MCF 10A (cell line): ENCODE measurements at regions not wholly inside any gene's neighbourhood (a gene's known extent, or its start where the extent isn't known, plus 50 kb on each side); places are given as distances from the start of the nearest gene placed in this dataset.

Experiments
- BruUV-seq: library from RNA; stranded (reverse); fragments of 400-500 nt; replicated peaks from 2 replicates; lab custom pipeline; 2021; lab: Mats Ljungman, UMichigan
- CTCF ChIA-PET: fragments of 300-600 bp; sonication (Branson Sonifier 250); formaldehyde crosslinking; extraction: SDS; loops from one replicate; lab custom pipeline; 2021; ENCODE audit warnings: antibody characterized with exemption, inconsistent platforms; lab: Yijun Ruan, JAX
- POLR2A ChIA-PET: fragments of 300-600, 350-650 bp; sonication (Branson Sonifier 250); formaldehyde crosslinking; extraction: SDS; loops from one replicate; lab custom pipeline; 2020; ENCODE audit warnings: antibody characterized with exemption, inconsistent platforms; lab: Yijun Ruan, JAX
- DNase-seq: peaks from one replicate; pipeline ENCODE4 v3.0.0-alpha.2; 2018; ENCODE audit not compliant: unreplicated experiment
- H3K27ac Mint-ChIP-seq: one replicate; pipeline ENCODE4 v1.8.0; 2022; ENCODE audit warnings: mild to moderate bottlenecking, low read depth, mixed read lengths; ENCODE audit not compliant: unreplicated experiment
- H3K27me3 Mint-ChIP-seq: one replicate; pipeline ENCODE4 v1.8.0; 2022; ENCODE audit warnings: mixed read lengths; ENCODE audit not compliant: insufficient read depth, unreplicated experiment
- H3K36me3 Mint-ChIP-seq: one replicate; pipeline ENCODE4 v1.8.0; 2022; ENCODE audit warnings: mild to moderate bottlenecking, moderate library complexity, mixed read lengths; ENCODE audit not compliant: insufficient read depth, unreplicated experiment
- H3K4me1 Mint-ChIP-seq: one replicate; pipeline ENCODE4 v1.8.0; 2022; ENCODE audit warnings: mixed read lengths; ENCODE audit not compliant: insufficient read depth, unreplicated experiment
- H3K4me3 Mint-ChIP-seq: one replicate; pipeline ENCODE4 v1.8.0; 2022; ENCODE audit warnings: mild to moderate bottlenecking, moderate library complexity, mixed read lengths; ENCODE audit not compliant: unreplicated experiment
- H3K9me3 Mint-ChIP-seq: one replicate; pipeline ENCODE4 v1.8.0; 2022; ENCODE audit warnings: mixed read lengths; ENCODE audit not compliant: unreplicated experiment
- CTCF ChIP-seq: fragments of 200-600 bp; IDR thresholded peaks from one replicate; pipeline ENCODE4 v1.8.0; 2022; ENCODE audit warnings: antibody characterized with exemption, mild to moderate bottlenecking; ENCODE audit not compliant: unreplicated experiment
- intact Hi-C: fragments of 100-400 bp; cut with micrococcal nuclease; formaldehyde crosslinking; loops from 2 replicates; pipeline ENCODE4 v1.14.1; 2022

- Mint-ChIP-seq H3K27ac (no peak overlapping the region), H3K27me3 (no peaks in the 10 kb centered on the region), H3K9me3 (no peaks in the 10 kb centered on the region), H3K36me3 (no peaks in the 10 kb centered on the region), H3K4me3 (no peak overlapping the region), H3K4me1 (peaks cover 5% of the 10 kb centered on the region)
- TF ChIP-seq CTCF: no peak
- ChIA-PET POLR2A (no interaction called here), CTCF (no interaction called here)
- BruUV-seq: no TSS peak
- DNase-seq: peak; percentile 42
- intact Hi-C loops: no loop called here
Measured at GRCh38 chr4:175998782-175999181, 66.9 kb upstream of the WDR17 start.

GRCh38 chr4:175999944-176000343 is 65.7 kb upstream of the WDR17 start:
- ChIA-PET POLR2A (interaction anchor here (0.8 kb wide), 1 partner anchor 66 kb away, joined by 3 read pairs; the partner anchor contains the start of gene WDR17), CTCF (interaction anchor here (0.7 to 1.0 kb wide), 3 partner anchors 53 to 85 kb away, joined by 3 to 5 read pairs (median 3); no protein-coding TSS in a partner anchor)
- DNase-seq: no peak
- H3K27ac Mint-ChIP-seq: no peak overlapping the region
- no peak overlapping the region for H3K4me3 Mint-ChIP-seq
- no peaks in the 10 kb centered on the region for H3K9me3 Mint-ChIP-seq
- BruUV-seq: no TSS peak
- no peaks in the 10 kb centered on the region for H3K27me3 Mint-ChIP-seq
- H3K4me1 Mint-ChIP-seq: peaks cover 5% of the 10 kb centered on the region
- TF ChIP-seq CTCF: no peak
- intact Hi-C loops: no loop called here
- no peaks in the 10 kb centered on the region for H3K36me3 Mint-ChIP-seq

- peak; percentile 30 for DNase-seq
- POLR2A ChIA-PET: interaction anchor here (0.8 kb wide), 1 partner anchor 67 kb away, joined by 3 read pairs; no protein-coding TSS in a partner anchor
- Mint-ChIP-seq H3K27ac (no peak overlapping the region), H3K9me3 (no peaks in the 10 kb centered on the region), H3K27me3 (no peaks in the 10 kb centered on the region), H3K36me3 (no peaks in the 10 kb centered on the region), H3K4me1 (peaks cover 5% of the 10 kb centered on the region), H3K4me3 (peak overlapping the region; percentile 82)
- intact Hi-C loops: no loop called here
- BruUV-seq: no TSS peak
- no peak for TF ChIP-seq CTCF
- CTCF ChIA-PET: interaction anchor here (0.5 to 1.0 kb wide), 3 partner anchors 54 to 1235 kb away, joined by 3 read pairs; no protein-coding TSS in a partner anchor
Measured at GRCh38 chr4:176001151-176002006, 64.3 kb upstream of the WDR17 start.

GRCh38 chr4:176002007-176002613 is 63.5 kb upstream of the WDR17 start:
- peak; percentile 12 for DNase-seq
- no peaks in the 10 kb centered on the region for H3K9me3 Mint-ChIP-seq
- H3K27me3 Mint-ChIP-seq: no peaks in the 10 kb centered on the region
- intact Hi-C loops: no loop called here
- CTCF ChIA-PET: no interaction called here
- no peak overlapping the region for H3K27ac Mint-ChIP-seq
- no peak for TF ChIP-seq CTCF
- peak overlapping the region; percentile 82 for H3K4me3 Mint-ChIP-seq
- BruUV-seq: no TSS peak
- POLR2A ChIA-PET: no interaction called here
- H3K36me3 Mint-ChIP-seq: no peaks in the 10 kb centered on the region
- peaks cover 5% of the 10 kb centered on the region for H3K4me1 Mint-ChIP-seq
